ENCODE measurements at regions not wholly inside any gene's neighbourhood (a gene's known extent, or its start where the extent isn't known, plus 50 kb on each side); places are given as distances from the start of the nearest gene placed in this dataset.

DNA sequence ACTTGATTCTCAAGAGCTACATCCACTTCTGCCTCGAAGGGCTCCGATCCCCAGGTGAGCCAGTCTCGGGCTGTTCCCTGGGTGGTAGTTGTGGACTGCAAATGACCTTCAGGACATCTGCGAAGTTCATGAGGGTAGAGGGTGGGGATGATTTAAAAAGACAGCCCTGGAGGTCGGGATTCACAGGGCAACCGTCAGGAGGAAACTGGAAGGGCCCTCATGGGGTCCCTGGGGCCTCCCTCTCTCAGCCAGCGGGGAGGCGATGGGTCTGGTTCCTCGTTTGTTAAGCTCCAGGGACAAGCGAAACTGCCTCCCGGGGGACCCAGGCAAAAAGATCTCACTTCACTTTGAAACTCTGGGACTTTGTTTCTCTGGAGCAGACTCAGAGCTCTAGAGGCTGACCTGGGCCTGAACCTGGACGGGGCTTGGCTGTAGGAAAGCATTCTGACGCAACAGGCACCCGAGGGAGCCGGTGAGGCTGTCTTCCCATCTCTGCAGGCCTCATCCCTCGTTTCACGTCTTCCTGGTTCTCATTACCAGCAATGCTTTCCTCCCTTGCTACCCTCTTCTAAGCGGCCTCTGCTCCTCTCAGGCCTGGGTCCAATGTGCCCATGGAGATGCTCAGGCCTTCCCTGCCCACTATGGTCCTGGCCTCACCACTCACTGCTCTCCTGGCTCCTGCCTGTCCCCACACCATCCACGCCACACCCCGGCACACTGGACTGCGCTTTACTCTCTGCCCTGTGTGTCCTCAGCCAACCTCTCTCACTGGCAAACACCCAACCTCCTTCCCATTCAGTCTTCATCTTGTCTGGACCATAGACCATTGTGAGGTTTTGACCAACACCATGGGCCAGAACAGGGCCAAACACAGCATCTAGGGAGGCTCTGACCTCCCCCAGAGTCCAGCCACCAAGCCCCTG is 214.2 kb upstream of the TNRC6C start:
- DNase-seq (ENCODE audit: low spot score) (no peak), ATAC-seq (no peak)

DNA sequence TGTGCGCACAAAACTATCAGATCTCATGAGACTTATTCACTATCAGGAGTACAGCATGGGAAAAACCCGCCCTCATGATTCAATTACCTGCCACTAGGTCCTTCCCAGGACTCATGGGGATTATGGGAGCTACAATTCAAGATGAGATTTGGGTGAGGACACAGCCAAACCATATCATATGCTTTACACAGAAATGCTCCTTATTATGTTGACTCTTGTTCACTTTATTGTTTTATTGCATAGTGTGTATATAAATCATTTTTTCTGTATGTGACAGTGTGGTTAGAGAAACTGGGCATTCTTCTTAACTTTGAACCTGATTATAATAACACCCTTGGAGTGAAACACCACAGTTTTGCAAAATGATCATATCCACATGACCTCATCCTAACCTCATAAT is 212.8 kb upstream of the TNRC6C start:
- DNase-seq (ENCODE audit: low spot score) (no peak), ATAC-seq (no peak)

DNA sequence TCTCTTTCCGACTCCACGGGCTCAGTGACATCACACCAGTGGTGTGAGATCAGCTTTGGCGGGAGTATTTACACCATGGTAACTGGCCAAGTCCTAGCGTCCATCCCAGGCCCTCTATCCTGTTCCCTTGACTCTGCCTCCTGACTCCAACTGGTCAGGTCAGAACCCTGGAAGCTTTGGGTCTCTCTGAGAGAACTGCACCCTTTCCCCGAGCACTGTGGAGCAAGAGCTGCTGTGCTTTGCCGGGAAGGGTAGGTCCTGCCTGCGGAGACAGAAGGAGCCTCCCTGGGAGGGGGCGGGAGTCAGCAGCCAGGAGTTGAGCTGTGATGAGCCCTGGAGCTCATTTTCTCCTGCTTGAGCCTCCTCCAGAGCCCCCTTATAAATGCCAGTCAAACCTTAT is 212.1 kb upstream of the TNRC6C start:
- DNase-seq (ENCODE audit: low spot score) (no peak), ATAC-seq (no peak)

DNA sequence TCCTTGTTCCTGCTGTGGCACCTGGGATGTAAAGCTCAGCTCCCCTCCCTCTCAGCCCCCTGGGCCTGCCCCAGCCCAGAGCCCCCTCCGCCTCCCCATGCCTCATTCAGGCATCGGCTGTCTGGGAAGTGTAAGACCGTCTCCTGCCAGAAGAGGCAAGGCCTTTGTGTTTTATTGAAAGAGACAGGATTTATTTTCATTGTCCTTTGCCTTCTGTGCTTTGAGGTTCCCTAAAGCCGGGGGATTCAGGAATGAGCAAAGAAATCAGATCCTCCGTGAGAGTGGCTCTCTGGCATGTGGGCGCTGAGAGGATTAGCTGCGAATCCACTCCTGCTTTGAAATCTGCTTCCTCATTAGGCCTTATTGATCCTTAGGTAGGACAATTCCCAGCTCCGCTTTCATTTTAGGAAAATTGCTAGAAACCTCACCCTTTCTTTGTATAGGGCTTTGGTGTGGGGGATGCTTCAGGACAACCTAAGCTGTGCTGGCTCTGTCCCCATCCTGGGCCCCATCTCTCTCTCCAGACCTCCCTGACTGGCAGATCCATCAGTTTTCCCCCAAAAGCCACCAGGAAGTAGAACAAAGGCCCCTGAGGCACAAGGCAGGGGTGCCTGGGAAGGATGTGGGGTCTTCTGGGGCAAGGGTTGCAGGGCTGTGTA is 211.5 kb upstream of the TNRC6C start:
- no peak for DNase-seq (ENCODE audit: low spot score)
- ATAC-seq: no peak

DNA sequence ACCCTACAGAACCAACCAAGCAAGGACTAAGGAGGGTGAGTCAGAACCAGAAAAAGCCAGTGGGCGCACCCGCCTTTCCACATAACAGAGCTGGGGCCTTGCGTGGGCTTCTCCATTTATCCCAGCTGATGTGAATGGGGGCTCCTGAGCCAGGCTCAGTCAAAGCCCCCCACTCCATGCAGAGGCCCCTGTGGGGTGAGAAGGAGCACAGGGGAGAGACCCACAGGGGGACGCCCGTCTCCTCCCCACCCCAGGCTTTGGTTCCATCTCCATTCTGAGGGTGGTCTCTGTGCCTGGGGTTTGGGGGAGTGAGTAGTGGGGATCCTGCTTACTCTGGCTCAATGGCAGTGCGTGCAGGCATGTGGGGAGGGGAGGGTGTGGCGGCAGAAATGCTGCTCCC is 210.1 kb upstream of the TNRC6C start:
- DNase-seq (ENCODE audit: low spot score) (no peak), ATAC-seq (no peak)

DNA sequence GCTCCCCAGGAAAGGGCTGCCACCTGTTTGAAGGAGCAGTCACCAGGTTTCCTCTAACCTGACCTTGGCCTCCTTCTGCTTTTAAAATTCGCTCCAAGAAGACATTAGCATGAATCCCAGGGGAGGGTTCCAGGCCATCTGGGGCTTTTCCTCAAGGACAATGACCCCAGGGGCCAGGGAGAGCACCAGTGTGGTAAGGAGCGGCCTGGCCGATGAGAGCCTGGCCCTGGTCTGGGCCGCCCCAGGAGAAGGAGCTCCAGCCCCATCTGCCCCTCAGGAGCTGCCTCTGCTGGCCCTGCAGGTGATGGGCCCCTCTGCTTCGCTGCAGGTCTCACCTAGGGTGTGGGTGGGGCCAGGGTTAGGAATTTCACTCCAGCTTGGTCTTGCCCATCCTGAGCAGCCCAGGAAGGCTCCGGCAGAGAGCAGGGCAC is 209.2 kb upstream of the TNRC6C start:
- no peak for ATAC-seq
- DNase-seq (ENCODE audit: low spot score): no peak

DNA sequence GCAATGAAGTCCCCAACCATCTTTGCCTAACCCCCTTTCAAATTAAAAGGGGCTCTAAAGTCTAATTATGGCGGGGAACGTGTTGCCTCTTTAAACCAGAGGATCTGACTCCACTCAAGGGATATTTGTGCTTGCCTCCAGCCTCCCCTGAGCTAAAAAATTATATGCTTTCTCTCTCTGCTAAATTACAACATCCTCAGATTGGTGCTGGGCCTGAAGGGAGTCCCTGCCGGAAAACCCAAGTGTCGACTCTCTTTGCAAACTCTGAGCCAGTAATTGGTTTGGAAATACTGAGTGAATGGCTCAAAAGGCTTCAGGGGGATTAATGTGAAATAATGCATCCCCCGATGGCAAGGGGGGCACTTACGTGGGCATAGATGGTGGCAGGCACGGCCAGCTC is 208.5 kb upstream of the TNRC6C start:
- DNase-seq (ENCODE audit: low spot score) (no peak), ATAC-seq (no peak)

DNA sequence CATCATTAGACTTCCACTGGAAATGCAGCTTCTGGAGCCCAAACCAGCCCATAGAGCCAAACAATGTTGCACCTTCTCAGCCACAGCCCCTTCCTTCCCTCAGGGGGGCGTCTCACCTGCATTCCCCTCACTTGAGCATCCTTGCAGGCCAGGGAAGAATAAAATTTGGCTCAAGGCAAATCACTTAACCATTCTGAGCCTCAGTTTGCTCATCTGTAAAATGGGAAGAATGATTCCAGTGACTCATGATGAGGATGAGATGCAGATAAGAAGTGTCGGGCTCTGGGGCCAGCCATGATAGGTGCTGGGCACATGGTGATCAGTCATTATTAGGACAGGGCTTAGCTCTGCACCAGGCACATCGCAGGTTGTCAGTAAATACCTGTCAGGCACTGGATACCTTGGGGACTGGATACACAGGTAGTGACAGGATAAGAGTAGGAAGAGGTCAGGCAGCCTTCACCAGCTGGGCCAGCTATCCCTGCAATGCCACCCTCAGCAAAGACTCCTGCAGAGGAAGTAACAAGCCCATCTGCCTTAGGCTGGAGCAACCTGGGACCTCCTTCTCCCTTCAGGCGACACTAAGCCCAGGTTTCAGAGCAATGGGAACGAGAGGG is 208.0 kb upstream of the TNRC6C start:
- ATAC-seq (no peak), DNase-seq (ENCODE audit: low spot score) (no peak)

DNA sequence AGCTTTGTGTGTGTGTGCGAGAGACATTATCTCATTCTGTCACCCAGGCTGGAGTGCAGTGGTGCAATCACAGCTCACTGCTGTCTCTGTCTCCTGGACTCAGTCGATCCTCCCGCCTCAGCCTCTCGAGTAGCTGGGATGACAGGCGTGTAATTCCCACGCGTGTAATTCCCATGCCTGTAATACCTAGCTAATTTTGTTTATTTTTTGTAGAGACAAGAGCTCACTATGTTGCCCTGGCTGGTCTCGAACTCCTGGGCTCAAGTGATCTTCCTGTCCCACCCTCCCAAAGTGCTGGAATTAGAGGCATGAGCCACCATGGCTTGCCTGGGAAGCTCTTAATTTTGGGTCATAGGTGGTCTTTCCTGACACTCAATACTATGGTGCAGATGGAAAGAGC is 205.3 kb upstream of the TNRC6C start:
- DNase-seq (ENCODE audit: low spot score): no peak

DNA sequence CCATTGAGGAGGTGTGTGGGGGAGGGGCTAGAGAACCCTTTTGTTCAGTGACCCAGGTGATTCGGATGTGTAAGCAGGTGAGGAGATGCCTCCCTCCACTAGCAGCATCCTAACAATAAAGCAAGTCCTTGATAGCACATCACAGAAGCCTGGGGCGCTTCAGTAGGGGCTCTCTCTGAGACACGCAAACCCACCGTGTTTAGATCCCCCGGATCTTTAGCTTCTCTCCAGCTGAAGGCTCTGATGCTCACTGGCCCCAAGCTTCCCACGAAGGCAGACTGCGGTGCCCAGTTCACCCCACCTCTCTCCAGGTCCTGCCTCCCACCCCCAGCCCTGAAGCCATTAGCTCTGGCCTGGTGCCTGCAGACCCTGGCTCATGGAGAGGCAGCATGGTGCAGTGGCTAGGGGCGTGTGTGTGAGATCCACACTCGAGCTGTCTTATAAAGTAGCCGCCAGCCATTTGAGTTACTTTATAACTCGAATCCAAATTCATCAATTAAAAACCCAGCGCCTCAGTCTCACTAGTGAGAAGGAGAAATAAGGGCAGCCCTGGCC is 204.7 kb upstream of the TNRC6C start:
- no peak for DNase-seq (ENCODE audit: low spot score)
- ATAC-seq: no peak

More for the DNA sequence above, 205.3 kb upstream of the TNRC6C start:
- ATAC-seq: no peak

DNA sequence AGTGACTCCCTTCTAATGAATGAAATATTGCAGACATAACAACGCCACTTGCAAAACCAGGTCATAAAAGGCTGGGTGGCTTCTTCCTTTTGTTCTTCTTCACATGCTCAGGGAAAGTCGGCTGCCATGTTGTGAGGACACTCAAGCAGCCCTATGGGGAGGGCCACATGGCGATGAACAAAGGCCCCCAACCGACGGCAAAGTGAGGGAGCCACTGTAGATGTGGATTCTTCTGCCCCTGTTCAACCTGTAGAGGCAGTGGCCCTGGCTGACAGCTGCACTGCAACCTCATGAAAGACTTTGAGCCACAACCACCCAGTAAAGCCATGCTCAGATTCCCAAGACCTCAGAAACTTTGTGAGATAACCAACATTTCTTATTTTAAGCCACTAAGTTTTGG is 203.5 kb upstream of the TNRC6C start:
- DNase-seq (ENCODE audit: low spot score): no peak
- no peak for ATAC-seq

DNA sequence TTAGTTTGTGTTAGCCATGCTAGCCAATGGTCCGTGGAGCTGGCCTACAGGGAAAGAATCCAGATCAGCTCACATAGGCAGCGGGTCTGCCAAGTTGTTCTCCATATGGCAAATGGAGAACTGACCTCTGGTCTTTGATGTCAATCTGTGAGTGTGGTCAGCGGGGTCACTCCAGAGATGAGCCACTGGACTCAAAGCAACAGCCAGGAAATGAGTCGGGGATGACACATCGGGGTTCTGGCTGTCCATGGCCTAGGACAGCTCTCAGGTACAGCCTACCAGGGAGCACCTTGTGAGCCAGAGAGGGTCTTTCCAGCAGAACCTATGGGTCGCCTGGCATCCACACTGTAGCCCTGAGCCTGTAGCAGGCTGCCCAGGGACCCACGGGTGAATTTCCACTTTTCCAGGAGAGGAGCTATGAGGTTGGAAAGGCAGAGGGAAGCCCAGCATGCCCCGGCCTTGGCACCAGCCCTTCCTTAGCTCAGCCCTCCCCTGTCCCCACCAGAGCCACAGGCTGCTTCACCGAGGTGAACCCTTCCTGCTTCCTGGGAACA is 203.0 kb upstream of the TNRC6C start:
- no peak for ATAC-seq
- no peak for DNase-seq (ENCODE audit: low spot score)

DNA sequence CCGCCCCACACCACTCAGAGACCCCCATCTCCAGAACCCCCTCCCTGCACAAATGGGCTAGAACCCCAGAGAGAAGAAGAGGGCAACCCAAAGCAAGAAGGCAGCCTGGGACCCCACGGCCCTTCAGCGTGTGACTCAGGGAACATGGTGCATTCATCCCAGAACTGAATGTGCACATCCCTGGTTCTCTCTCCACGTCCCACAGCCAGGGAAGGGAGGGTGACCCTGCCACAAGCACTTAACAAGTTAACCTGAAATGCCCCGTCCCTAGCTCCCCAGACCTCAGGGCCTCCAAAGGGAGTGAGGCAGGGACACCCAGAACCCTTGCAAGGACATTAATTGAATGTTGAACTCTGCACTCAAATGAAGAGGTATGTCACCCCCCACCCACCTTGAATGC is 202.5 kb upstream of the TNRC6C start:
- DNase-seq (ENCODE audit: low spot score) (no peak), ATAC-seq (no peak)

DNA sequence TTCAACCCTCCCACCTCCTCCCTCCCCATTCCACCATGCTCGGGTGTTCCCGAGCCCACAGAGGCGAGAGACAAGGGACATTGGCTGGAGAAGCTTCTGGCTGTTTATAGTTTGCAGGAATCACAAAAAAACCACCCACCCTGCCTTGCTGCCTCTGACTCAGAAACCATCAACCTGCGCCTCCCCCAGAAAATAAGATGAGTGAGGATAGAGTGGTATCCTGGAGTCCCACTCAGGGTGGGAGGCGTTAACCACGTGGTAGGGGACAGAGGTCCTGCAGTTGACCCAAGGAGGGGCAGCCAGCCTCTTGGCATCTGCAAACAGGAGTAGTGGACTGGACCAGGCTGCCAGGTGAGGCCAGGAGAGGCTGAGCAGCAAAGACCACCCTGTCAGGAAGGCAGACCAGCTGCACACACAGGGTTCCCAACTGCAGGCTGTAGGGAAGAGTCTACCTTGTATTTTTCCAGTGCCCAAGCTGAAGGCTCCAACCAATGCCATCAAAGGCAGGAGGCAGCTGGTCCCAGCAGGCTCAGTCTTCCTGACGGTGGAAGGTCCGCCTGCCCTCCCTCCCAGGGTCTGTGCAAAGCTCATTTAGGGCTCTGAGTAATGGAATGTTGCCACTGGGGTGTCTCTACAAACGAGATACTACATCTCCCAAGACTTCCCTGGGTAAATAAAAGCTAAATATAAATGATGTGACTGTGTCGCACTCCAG is 201.5 kb upstream of the TNRC6C start:
- ATAC-seq: no peak
- DNase-seq (ENCODE audit: low spot score): no peak

DNA sequence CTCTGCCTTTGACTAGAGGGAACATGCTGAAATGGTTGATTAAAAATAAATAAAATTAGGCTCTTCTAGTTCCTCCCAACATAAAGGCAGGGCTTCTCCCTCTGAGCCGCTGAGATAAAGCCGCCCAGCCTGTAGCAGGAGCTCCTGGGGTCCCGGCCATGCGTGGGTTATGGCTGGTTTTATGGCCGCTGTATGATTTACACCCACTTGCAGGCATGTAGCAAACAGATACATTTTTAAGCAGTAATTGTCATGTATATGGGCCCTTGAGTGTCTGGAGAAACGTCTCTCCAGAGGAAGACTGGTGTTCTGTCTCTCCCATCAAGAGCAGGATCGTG is 201.0 kb upstream of the TNRC6C start:
- ATAC-seq (no peak), DNase-seq (ENCODE audit: low spot score) (no peak)

DNA sequence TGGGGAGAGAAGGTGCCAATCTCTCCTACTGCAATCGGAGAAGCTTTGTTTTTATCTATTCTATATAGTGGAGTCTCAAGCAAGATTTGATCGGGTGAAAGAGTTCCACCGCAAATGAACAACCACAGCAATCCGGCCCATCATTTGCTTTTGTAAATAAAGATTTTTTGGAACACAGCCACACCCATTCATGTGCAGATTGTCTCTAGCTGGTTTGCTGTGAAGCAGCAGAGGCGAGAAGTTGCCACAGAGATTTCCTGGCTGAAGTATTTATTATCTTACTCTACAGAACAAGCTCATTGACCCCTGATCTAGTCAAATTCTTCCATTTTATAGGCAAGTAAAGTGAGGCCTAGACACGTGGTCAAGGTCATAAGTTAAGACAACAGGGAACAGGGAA is 195.5 kb upstream of the TNRC6C start:
- DNase-seq (ENCODE audit: low spot score) (no peak), ATAC-seq (no peak)

DNA sequence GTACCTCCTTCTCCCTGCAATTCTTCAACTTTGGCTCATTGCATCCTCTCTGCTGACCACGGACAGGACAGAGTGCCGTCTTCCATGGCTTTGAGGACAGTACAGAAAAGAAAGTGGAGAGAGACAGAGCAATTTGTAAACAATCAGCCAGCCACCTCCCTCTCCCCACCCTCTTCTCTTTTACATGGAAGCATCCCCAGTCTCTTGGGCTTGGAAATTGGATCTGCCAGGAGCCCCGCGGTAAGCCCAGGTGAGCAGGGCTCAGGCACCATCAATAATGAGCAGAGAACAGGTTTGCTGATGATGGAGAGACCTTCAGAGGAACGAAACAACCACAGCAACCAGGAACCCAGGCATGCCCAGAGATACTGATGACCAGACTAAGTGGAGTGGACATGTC is 194.9 kb upstream of the TNRC6C start:
- no peak for DNase-seq (ENCODE audit: low spot score)
- no peak for ATAC-seq

DNA sequence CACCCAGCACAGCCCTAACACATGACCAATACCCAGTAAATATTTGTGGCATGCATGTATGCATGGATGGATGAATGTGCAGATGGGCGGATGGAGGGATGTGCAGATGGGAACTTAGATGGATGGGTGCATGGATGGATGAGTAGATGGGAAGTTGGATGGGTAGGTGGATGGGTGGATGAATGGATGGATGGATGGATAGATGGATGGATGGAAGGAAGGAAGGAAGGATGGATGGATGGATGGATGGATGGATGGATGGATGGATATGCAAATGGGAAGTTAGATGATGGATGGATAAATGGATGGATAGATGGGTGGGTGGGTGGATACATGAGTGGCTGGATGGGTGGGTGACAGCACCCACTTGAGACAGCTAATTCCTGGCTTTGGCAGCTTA is 193.2 kb upstream of the TNRC6C start:
- ATAC-seq (no peak), DNase-seq (ENCODE audit: low spot score) (no peak)

DNA sequence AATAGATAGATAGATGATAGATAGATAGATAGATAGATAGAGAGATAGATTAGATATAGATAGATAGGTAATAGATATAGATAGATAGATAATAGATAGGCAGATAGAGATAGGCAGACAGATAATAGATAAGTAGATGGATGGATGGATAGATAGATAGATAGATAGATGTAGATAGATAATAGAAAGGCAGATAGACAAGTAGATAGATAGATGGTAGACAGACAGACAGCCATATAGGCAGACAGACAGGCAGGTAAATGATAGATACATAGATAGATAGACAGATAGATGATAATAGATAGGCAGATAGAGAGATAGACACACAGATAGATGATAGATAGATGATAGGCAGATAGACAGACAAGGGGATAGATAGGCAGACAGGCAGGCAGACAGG is 191.4 kb upstream of the TNRC6C start:
- no peak for ATAC-seq
- no peak for DNase-seq (ENCODE audit: low spot score)

DNA sequence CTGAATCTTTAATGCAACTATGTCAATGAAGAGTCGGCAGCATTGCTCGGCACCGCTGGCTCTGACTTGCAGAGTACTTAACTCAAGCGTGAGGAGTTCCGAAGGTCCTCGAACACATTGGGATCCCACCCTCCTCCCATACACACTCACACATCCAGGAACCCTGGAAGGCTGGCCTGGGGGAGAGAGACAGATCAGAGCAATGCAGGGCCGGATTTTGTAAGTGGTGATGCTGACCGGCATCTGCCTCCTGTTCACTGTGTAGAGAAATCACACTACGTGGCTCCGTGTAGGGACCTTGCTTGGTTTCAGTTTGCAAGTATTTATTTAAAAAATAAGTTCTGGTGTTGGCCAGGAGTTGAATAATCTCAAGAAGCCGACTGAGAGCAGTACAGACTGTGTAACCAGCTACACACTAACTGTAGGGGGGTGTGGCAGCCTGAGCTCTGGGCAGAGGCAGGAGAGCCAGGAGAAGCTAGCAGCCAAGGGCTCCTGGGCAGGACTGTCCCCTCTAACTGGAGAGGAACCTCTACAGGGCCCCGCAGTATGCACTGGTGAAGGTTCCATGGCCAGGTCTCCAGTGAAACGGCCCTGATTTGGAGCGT is 190.2 kb upstream of the TNRC6C start:
- DNase-seq (ENCODE audit: low spot score) (no peak), ATAC-seq (no peak)

DNA sequence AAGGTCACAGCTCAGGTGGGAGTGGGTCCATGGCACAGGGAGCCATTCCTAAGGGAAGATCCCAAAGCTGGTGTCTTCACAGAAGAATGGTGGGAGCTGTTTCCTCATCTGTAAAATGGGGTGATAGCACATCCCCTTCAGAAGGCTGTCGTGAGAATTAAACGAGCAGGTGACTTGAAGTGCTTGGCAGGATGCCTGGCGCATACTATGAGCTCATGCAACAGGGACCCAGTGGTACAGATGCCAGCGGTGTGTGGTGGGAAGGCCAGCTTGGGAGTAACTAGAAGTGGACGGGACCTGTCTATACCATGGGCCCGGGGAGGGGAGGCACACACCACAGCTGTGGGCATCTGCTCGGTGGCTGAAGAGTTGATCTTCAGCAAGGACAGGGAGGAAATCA is 189.3 kb upstream of the TNRC6C start:
- ATAC-seq (no peak), DNase-seq (ENCODE audit: low spot score) (no peak)
